ENCODE measurements at regions not wholly inside any gene's neighbourhood (a gene's known extent, or its start where the extent isn't known, plus 50 kb on each side); places are given as distances from the start of the nearest gene placed in this dataset.

DNA sequence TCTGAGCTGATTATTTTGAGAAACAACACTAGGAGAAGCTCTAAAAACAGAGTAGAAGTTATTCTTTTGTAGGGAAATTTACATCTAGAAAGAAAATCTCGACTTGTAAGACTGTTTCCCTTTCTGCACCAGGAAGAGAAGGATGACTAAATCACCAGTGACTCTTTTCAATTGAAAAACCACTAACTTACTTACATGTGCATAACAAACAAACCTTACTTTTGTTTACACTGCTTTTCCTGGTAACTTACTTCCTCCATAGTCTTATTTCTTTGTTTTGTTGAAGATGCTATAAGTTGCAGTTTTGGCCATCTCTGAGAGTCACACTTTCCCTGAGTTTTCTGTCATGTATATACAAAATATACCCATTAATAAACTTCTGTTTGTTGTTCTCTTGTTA lies 293.6 kb upstream of the FAT4 start:
- Histone ChIP-seq H3K27ac (no peak overlapping the region), H3K4me1 (no peaks in the 10 kb centered on the region), H3K36me3 (no peaks in the 10 kb centered on the region), H3K9me3 (no peaks in the 10 kb centered on the region), H3K4me3 (no peak overlapping the region), H3K27me3 (no peaks in the 10 kb centered on the region)
- TF ChIP-seq, protein P1, sequence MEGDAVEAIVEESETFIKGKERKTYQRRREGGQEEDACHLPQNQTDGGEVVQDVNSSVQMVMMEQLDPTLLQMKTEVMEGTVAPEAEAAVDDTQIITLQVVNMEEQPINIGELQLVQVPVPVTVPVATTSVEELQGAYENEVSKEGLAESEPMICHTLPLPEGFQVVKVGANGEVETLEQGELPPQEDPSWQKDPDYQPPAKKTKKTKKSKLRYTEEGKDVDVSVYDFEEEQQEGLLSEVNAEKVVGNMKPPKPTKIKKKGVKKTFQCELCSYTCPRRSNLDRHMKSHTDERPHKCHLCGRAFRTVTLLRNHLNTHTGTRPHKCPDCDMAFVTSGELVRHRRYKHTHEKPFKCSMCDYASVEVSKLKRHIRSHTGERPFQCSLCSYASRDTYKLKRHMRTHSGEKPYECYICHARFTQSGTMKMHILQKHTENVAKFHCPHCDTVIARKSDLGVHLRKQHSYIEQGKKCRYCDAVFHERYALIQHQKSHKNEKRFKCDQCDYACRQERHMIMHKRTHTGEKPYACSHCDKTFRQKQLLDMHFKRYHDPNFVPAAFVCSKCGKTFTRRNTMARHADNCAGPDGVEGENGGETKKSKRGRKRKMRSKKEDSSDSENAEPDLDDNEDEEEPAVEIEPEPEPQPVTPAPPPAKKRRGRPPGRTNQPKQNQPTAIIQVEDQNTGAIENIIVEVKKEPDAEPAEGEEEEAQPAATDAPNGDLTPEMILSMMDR (IDR thresholded peaks at IDR 0.05) = no peak
- DNase-seq = no peak
- no peak for ATAC-seq
- intact Hi-C loops (cut with DNase I) = no loop called here

GRCh38 chr4:125020089-125021034 lies 294.4 kb upstream of the FAT4 start:
- Histone ChIP-seq H3K4me3 (no peak overlapping the region), H3K36me3 (no peaks in the 10 kb centered on the region), H3K27ac (no peak overlapping the region), H3K27me3 (no peaks in the 10 kb centered on the region), H3K4me1 (no peaks in the 10 kb centered on the region), H3K9me3 (no peaks in the 10 kb centered on the region)
- DNase-seq = no peak
- TF ChIP-seq, protein P1 (IDR thresholded peaks at IDR 0.05) = no peak
- ATAC-seq = peak; percentile 36
- intact Hi-C loops (cut with DNase I) = no loop called here

- no peak overlapping the region for H3K4me3 ChIP-seq
- no peaks in the 10 kb centered on the region for H3K27me3 ChIP-seq
- no peaks in the 10 kb centered on the region for H3K36me3 ChIP-seq
- no peaks in the 10 kb centered on the region for H3K4me1 ChIP-seq
- intact Hi-C loops (cut with DNase I) = no loop called here
- no peak overlapping the region for H3K27ac ChIP-seq
- no peaks in the 10 kb centered on the region for H3K9me3 ChIP-seq
- no peak for DNase-seq
- TF ChIP-seq, protein P1 (IDR thresholded peaks at IDR 0.05) = no peak
- no peak for ATAC-seq
Observed at GRCh38 chr4:125016892-125017299, 297.9 kb upstream of the FAT4 start.

GRCh38 chr4:125013891-125014290 lies 300.9 kb upstream of the FAT4 start:
- no peak for DNase-seq
- TF ChIP-seq, protein P1 (IDR thresholded peaks at IDR 0.05) = no peak
- Histone ChIP-seq H3K27ac (no peak overlapping the region), H3K9me3 (no peaks in the 10 kb centered on the region), H3K27me3 (no peaks in the 10 kb centered on the region), H3K4me1 (no peaks in the 10 kb centered on the region), H3K36me3 (no peaks in the 10 kb centered on the region), H3K4me3 (no peak overlapping the region)
- intact Hi-C loops (cut with DNase I) = no loop called here
- ATAC-seq = no peak

DNA sequence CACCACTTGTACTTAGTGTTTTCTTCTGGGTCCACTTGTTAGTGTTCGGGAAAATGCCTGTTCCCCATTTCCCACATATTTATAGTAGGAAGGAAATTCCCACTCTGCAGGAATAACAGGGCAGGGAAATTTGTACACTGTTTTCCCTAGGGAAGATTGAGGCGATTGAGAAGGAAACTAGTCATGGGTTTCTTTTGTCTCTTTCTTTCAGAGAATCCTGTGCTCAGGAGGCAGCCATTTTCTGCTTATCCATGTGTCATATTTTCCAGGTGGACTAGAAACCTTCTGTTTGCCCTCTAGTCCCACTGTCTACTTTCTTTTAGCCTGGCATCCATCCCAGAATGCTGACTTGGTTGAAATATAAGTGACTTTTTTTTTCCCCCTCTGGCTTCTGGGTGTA lies 299.1 kb upstream of the ANKRD50 start:
- no peaks in the 10 kb centered on the region for H3K27me3 ChIP-seq
- H3K36me3 ChIP-seq = no peaks in the 10 kb centered on the region
- DNase-seq = no peak
- ATAC-seq = no peak
- H3K27ac ChIP-seq = no peak overlapping the region
- no peaks in the 10 kb centered on the region for H3K4me1 ChIP-seq
- TF ChIP-seq, protein P1 (IDR thresholded peaks at IDR 0.05) = no peak
- H3K4me3 ChIP-seq = no peak overlapping the region
- intact Hi-C loops (cut with DNase I) = no loop called here
- no peaks in the 10 kb centered on the region for H3K9me3 ChIP-seq
